Ishikawa (cell line): ENCODE measurements at regions not wholly inside any gene's neighbourhood (a gene's known extent, or its start where the extent isn't known, plus 50 kb on each side); places are given as distances from the start of the nearest gene placed in this dataset.

Experiments used
- CEBPB ChIP-seq: IDR thresholded peaks from 2 replicates; pipeline ENCODE4 v1.6.1; 2012
- CREB1 ChIP-seq: IDR thresholded peaks from 2 replicates; pipeline ENCODE4 v1.6.1; 2012; ENCODE audit warnings: low read depth
- EGR1 ChIP-seq: IDR thresholded peaks from 2 replicates; pipeline ENCODE4 v1.6.1; 2012
- EP300 ChIP-seq: IDR thresholded peaks from 2 replicates; pipeline ENCODE4 v1.6.1; 2012; ENCODE audit warnings: borderline replicate concordance
- FOXM1 ChIP-seq: IDR thresholded peaks from 2 replicates; pipeline ENCODE4 v1.6.1; 2012; ENCODE audit warnings: low read depth, borderline replicate concordance
- MAX ChIP-seq: IDR thresholded peaks from 2 replicates; pipeline ENCODE4 v1.6.1; 2012
- NFIC ChIP-seq: IDR thresholded peaks from 2 replicates; pipeline ENCODE4 v1.6.1; 2012
- RAD21 ChIP-seq: IDR thresholded peaks from 2 replicates; pipeline ENCODE4 v1.6.1; 2012; ENCODE audit warnings: low read depth
- REST ChIP-seq: IDR thresholded peaks from 2 replicates; pipeline ENCODE4 v1.6.1; 2012; ENCODE audit warnings: low read depth, mild to moderate bottlenecking
- TAF1 ChIP-seq: IDR thresholded peaks from 2 replicates; pipeline ENCODE4 v1.6.1; 2012; ENCODE audit warnings: low read depth, mild to moderate bottlenecking
- TCF12 ChIP-seq: IDR thresholded peaks from 2 replicates; pipeline ENCODE4 v1.6.1; 2012; ENCODE audit warnings: low read depth
- TEAD4 ChIP-seq: IDR thresholded peaks from 2 replicates; pipeline ENCODE4 v1.6.1; 2012
- USF1 ChIP-seq: IDR thresholded peaks from 2 replicates; pipeline ENCODE4 v1.6.1; 2012
- YY1 ChIP-seq: IDR thresholded peaks from 2 replicates; pipeline ENCODE4 v1.6.1; 2012; ENCODE audit warnings: low read depth
- ZBTB7A ChIP-seq: IDR thresholded peaks from 2 replicates; pipeline ENCODE4 v1.6.1; 2012; ENCODE audit warnings: low read depth

- no peak for TF ChIP-seq CEBPB
- TF ChIP-seq TCF12, result no peak
- TF ChIP-seq EGR1, result no peak
- TF ChIP-seq MAX, result no peak
- TF ChIP-seq TEAD4, result no peak
- no peak for TF ChIP-seq EP300
- TF ChIP-seq YY1, result no peak
- TF ChIP-seq REST, result no peak
- TF ChIP-seq ZBTB7A, result no peak
- no peak for TF ChIP-seq RAD21
- no peak for TF ChIP-seq CREB1
- no peak for TF ChIP-seq TAF1
- TF ChIP-seq FOXM1, result no peak
- no peak for TF ChIP-seq NFIC
- TF ChIP-seq USF1, result no peak
These were observed 868.9 kb upstream of the AUTS2 start for GRCh38 chr7:68729371-68729770.

- TF ChIP-seq MAX, result no peak
- no peak for TF ChIP-seq ZBTB7A
- no peak for TF ChIP-seq NFIC
- TF ChIP-seq TEAD4, result no peak
- TF ChIP-seq FOXM1, result no peak
- no peak for TF ChIP-seq REST
- TF ChIP-seq RAD21, result no peak
- TF ChIP-seq USF1, result no peak
These were observed 868.1 kb upstream of the AUTS2 start for GRCh38 chr7:68730194-68730593.

- TF ChIP-seq FOXM1 (no peak), CREB1 (no peak), TAF1 (no peak), REST (no peak), MAX (no peak), EGR1 (no peak), NFIC (no peak), EP300 (no peak), TCF12 (no peak), RAD21 (no peak), USF1 (no peak), YY1 (no peak)
These were observed 867.3 kb upstream of the AUTS2 start for GRCh38 chr7:68730964-68731363.
